GM11168 (cell line): ENCODE measurements at regions not wholly inside any gene's neighbourhood (a gene's known extent, or its start where the extent isn't known, plus 50 kb on each side); places are given as distances from the start of the nearest gene placed in this dataset.

ENCODE experiments used
- in situ Hi-C: fragments of 300-500 bp; cut with MboI; formaldehyde crosslinking; loops from one replicate; pipeline ENCODE4 v1.12.0; 2022; ENCODE audit warnings: low sequenced_read_pairs; ENCODE audit not compliant: unreplicated experiment

- in situ Hi-C loops: no loop called here
Observed at GRCh38 chr20:18989736-18990474, 176.3 kb downstream of the SCP2D1 start.

DNA sequence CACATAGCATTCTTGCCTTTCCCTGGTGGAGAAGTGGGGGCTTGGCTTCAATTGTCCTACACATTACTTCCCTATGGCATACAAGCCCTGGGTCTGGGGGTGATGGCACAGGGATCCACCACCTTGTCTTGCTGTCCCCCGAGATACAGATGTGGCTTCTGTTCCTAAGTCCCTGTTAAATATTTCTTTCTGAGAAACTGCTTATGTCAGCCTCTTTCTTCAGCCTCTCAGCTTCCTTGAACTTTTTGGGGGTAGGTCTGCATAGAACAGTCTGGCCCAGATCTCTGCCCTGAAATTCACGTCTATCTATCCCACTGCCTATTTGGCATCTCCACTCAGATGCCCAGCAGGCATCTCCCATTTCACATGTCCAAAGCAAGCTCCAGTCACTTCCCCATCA, 177.4 kb downstream of the SCP2D1 start:
- in situ Hi-C loops: no loop called here

DNA sequence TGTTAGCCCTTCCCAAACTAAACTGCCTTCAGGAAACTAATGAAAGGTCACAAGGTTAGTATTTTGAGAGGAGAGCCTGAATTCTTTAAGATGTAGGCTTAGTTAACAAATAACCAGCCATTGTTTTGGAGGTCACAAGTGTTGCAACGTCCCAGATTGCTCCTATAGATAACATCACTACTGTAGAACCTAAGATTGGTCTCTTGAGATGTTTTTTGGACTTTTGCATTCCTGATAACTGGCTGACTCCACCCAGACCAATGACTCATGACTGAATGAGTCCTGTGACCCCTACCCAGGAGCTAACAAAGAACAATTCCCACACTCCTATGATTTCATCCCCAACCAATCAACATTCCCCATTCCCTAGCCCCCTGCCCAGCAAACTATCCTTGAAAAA, 178.8 kb downstream of the SCP2D1 start:
- in situ Hi-C loops: no loop called here

- in situ Hi-C loops: no loop called here
Observed at GRCh38 chr20:18995455-18995854, 181.9 kb downstream of the SCP2D1 start.

- in situ Hi-C loops: no loop called here
Observed at GRCh38 chr20:18999086-18999485, 185.5 kb downstream of the SCP2D1 start.

DNA sequence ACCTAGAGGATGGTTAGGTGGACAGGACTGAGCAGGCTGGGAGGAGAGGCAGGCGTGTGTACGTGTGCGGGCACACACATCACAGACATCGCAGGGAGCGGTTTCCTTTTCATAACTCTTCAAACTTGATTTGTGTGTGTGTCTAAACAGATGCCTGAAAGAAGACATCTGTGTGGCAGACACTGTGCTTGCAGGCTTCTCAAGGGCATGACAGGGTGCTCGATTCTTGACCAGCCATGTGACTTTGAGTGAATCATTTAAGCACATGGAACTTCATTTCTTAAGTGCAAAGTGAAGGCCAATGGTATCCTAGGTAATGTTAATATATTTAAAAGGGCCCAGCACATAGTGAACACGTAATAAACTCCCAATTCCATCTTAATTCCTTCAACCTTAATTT, 186.5 kb downstream of the SCP2D1 start:
- in situ Hi-C loops: no loop called here

- in situ Hi-C loops: no loop called here
Observed at GRCh38 chr20:19001177-19001576, 187.6 kb downstream of the SCP2D1 start.

GRCh38 chr20:19003366-19004336, 190.1 kb downstream of the SCP2D1 start:
- in situ Hi-C loops: no loop called here

GRCh38 chr20:19004975-19005374, 191.4 kb downstream of the SCP2D1 start:
- in situ Hi-C loops: no loop called here

DNA sequence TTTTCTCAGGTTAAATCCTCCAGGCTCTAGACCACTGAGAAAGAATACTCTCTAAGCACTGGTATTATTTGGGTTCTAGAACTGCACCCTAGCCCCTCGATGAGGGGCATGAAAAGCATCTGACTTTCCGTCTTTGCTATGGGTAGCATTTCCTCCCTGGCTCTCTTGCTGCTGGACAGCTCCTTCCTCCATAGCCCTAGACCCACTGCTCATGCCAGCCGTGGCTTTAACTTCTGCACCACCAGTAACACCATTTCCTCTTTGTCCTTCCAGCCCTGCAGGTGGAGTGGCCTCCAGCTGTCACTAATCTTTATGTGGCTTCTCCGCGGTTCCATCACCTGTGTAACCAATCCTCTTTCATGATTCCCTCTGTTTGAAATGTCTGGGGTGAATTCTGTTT, 194.9 kb downstream of the SCP2D1 start:
- in situ Hi-C loops: no loop called here

DNA sequence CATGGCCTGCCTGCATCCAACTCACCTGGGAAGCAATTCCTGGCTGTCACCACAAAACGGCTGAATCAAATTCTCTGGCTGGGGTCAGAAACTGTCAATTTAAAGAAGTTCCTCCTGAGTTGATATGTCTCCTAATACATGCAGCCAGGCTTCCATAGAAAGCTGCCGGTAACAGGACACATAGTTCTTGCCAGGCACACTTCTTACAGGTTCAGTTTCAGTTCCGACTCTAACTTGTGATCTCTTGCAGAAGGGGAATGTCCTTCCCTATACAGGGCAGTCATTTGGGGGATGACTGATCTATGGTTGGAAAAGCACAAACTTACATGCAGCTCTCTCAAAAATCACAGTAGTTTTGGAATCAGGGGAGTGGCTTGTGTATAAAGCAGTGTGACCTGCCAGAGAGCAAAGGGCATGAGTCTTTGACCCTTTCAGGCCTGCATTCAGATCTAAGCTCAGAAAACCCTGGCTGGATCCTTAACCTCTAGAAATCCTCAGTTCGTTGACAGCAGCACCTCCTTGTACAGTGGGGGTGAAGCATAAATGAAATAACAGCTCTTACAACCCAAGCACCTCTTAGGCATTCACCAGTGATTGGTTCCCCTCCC, 195.6 kb downstream of the SCP2D1 start:
- in situ Hi-C loops: no loop called here

DNA sequence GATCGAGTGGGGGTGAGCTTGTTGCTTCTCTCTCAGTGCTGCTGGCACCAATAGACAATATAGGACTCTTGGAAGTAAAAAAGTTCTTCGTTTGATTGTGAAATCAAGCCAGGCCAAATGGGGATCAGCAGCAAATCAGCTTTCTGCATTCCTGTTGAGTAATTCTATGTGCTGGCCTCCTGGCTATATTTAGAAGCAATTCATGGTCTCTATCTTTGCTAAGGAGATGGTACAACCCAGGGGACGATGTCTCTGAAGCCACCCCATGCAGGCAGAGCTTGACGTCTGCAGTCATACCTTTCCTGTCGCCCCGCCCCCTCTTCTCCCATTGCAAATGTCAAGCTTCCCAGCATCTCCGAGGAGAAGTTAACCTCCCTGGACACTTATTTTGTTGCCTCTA, 199.1 kb downstream of the SCP2D1 start:
- in situ Hi-C loops: no loop called here

DNA sequence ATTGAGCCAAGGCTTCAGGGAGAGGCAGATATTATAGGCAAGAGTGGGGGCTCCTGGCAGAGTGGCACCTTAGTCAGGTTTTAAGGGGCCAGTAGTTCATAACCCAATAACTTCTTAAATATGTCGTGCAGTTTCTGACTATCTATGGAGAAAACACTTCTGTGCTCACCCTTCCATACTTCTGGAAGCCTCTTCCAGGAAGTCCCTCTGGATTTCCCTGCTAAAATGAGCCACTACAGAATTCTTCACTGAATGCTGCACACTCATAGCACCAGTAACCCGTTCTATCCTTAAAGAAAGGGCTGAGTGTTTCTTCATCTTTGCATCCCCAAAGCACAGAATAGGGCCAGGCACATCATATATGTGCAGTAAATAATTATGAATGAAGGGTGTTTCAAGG, 198.5 kb upstream of the SLC24A3 start:
- in situ Hi-C loops: no loop called here

- in situ Hi-C loops: no loop called here
Observed at GRCh38 chr20:19015351-19016139, 196.9 kb upstream of the SLC24A3 start.

DNA sequence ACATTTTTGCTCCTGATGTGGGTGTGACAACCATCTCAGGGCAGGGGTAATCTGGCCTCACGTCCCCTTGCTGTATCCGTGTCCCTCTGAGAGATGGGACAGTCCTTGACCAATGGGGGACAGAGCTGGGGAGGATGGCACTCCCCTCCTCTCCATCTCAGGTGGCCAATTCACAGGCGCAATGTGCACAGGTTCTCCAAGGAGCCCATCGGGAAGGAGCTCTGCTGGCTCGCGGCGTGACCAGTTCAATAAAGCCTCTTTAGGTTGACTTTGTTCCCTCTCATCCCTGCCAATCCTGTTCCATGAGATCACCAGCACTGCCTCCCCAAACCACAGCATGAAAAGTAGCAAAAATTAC, 196.3 kb upstream of the SLC24A3 start:
- in situ Hi-C loops: no loop called here

DNA sequence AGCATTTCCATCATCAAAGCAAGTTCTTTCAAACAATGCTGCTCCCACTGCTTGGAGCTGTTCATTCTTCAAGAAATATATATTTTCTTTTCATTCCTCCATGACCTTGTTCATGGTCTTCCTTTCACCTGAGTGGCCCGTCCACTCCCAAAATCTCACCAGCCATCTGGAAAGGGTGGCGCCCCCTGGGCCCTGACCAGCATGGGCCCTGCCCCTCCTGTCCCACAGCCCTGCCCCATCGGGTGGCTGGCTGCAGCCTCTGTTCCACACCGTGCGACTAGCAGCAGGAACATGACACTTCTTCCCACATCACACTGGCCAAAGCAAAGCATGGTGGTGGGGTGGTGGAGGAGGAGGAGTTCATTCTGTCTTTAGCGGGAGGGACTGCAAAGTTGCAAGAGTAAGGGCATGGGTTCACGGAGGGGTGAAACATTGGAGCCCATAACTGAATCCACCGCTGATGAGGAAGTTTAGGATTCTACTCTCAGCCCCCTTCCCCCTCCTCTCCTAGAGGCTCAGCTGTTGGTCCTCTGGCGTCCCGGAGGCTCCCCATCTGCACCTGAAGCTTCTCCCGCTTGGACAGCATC, 195.2 kb upstream of the SLC24A3 start:
- in situ Hi-C loops: no loop called here

GRCh38 chr20:19018881-19019280, 193.6 kb upstream of the SLC24A3 start:
- in situ Hi-C loops: no loop called here

DNA sequence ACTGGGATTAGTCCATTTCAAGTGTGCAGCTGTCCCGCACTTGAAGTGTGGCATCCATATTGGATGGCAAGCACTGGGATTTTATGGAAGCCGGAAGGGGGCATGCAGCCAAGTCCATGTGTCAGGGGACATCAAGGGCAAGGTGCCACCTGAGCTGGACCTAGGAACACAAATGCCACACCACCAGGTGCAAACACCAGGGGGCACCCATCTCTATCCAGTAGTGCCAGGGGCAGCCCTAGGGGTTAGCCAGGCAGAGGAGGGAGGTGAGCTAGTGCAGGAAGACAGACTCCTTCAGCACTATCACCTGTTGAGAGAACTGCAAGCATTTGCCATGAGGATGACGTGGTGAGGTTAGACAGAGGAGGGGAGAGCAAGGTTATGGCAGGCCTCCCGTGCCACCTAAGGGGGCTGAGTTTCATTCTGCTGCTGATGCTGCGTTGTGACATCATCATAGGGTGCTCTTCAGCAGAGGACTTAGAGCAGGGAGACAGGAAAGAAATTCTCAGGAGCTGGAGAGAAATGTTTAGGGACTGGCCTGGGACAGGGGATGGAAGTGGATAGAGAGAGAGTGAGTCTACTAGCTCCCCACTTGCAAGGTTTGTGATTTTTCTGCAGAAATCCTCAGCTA, 192.6 kb upstream of the SLC24A3 start:
- in situ Hi-C loops: no loop called here

DNA sequence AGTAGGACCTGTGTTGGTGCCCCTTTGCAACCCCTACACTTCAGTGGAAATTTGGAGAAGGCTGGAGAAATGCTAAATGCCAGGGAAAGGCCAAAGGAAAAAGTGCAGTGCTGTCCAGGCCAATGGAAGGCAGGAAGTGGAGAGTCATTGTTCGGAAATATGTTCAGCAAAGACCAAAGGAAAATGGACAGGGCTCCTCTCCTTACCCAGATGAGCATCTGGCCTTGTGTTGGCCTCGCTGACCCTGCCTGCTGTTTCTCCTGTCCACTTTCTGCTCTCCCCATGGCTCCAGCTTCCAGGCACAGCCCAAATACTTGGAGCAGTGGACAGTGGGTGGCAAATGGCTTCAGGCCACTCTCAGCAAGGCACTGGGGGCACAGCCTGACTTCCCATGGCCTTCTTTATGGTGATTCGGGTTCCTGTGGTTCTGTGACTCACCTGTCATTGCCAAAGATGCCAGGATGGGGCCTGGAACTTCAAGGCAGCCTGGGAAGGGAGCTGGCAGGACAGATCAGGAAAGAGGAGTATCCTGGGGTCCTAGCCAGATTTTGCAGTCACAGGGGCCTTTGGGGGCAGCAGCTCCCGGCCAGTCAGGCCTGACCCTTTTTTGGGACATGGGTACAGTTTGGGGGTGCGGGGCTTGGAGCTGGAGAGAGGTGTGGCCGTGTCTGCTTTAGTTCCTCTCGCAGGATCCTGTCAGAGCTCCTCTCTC, 190.9 kb upstream of the SLC24A3 start:
- in situ Hi-C loops: no loop called here
